Lower lobe of right lung (tissue), 2 donors: ENCODE measurements at regions not wholly inside any gene's neighbourhood (a gene's known extent, or its start where the extent isn't known, plus 50 kb on each side); places are given as distances from the start of the nearest gene placed in this dataset.
"Not testable (repeated sequence)": the region's sequence is repeated elsewhere in the genome, so short reads cannot be mapped to it uniquely, and the experiment has no call there.

Source experiments
- ATAC-seq, 2 donors: fragments of 200-7000 bp; cut with Tn5 transposase; one replicate each; pipeline ENCODE4 v1.9.1; 2020 to 2022; ENCODE audit warnings: mild to moderate bottlenecking in 2 of 2, moderate library complexity in 2 of 2
- DNase-seq: peaks from one replicate; pipeline ENCODE4 v3.0.0-alpha.2; 2020
- H3K27ac ChIP-seq: fragments of 200-600 bp; one replicate; pipeline ENCODE4 v1.8.0; 2022
- H3K27me3 ChIP-seq: fragments of 200-600 bp; one replicate; pipeline ENCODE4 v1.8.0; 2022; ENCODE audit warnings: low read depth
- H3K36me3 ChIP-seq: fragments of 200-600 bp; one replicate; pipeline ENCODE4 v1.8.0; 2022; ENCODE audit warnings: mild to moderate bottlenecking
- H3K4me1 ChIP-seq: fragments of 200-600 bp; one replicate; pipeline ENCODE4 v1.8.0; 2022
- H3K4me3 ChIP-seq: fragments of 200-600 bp; one replicate; pipeline ENCODE4 v1.8.0; 2022; ENCODE audit warnings: mild to moderate bottlenecking
- H3K9me3 ChIP-seq: fragments of 200-600 bp; one replicate; pipeline ENCODE4 v1.8.0; 2022
- intact Hi-C: fragments of 100-400 bp; cut with DNase I; formaldehyde crosslinking; loops from one replicate; pipeline ENCODE4 v1.11.0; 2022
- TF ChIP-seq, protein P1 (sequence below): fragments of 200-600 bp; IDR thresholded peaks from one replicate; pipeline ENCODE4 v1.8.0; 2022; ENCODE audit warnings: antibody characterized with exemption, mild to moderate bottlenecking
- donor health status: DM: no; HTN: yes; CAD: no; lungs with severe emphysema.

DNA sequence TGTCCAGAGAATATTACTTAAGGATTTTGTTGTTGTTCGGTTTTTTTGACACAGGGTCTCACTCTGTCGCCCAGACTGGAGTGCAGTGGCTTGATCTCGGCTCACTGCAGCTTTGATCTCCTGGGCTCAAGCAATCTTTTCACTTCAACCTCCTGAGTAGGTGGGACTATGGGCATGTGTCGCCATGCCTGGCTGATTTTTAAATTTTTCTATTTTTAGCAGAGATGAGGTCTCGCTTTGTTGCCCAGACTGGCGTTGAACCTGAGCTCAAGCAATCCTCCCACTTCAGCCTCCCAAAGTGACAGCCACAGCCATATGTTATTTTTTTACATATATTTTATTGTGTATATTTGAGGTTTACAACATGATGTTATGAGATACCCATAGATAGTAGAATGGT, 86.8 kb upstream of the UMPS start:
- intact Hi-C loops: no loop called here
- no peak for ATAC-seq

DNA sequence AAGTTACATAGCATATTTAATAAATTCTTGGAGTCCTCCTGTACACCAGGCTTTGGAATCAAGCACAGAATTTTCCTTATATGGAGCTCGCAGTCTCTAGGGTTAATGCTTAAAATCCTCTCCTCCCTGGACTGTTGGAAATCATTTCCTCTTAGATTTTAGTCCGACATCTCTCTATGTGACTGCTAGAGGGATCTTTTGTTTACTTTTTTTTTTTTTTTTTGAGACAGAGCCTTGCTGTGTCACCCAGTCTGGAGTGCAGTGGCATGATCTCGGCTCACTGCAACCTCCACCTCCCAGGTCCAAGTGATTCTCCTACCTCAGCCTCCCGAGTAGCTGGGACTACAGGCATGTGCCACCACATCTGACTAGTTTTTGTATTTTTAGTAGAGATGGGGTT, 84.1 kb upstream of the UMPS start:
- H3K4me1 ChIP-seq, H3K27ac ChIP-seq, H3K9me3 ChIP-seq, H3K27me3 ChIP-seq, H3K36me3 ChIP-seq, DNase-seq, ATAC-seq, intact Hi-C loops, H3K4me3 ChIP-seq: not testable (repeated sequence)

More for the DNA sequence above, 86.8 kb upstream of the UMPS start:
- no peak for DNase-seq
- no peak overlapping the region for H3K4me3 ChIP-seq
- H3K27ac ChIP-seq: no peak overlapping the region
- H3K27me3 ChIP-seq: no peaks in the 10 kb centered on the region
- no peaks in the 10 kb centered on the region for H3K9me3 ChIP-seq
- no peaks in the 10 kb centered on the region for H3K4me1 ChIP-seq
- H3K36me3 ChIP-seq: no peaks in the 10 kb centered on the region
- TF ChIP-seq, protein P1, sequence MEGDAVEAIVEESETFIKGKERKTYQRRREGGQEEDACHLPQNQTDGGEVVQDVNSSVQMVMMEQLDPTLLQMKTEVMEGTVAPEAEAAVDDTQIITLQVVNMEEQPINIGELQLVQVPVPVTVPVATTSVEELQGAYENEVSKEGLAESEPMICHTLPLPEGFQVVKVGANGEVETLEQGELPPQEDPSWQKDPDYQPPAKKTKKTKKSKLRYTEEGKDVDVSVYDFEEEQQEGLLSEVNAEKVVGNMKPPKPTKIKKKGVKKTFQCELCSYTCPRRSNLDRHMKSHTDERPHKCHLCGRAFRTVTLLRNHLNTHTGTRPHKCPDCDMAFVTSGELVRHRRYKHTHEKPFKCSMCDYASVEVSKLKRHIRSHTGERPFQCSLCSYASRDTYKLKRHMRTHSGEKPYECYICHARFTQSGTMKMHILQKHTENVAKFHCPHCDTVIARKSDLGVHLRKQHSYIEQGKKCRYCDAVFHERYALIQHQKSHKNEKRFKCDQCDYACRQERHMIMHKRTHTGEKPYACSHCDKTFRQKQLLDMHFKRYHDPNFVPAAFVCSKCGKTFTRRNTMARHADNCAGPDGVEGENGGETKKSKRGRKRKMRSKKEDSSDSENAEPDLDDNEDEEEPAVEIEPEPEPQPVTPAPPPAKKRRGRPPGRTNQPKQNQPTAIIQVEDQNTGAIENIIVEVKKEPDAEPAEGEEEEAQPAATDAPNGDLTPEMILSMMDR: no peak

DNA sequence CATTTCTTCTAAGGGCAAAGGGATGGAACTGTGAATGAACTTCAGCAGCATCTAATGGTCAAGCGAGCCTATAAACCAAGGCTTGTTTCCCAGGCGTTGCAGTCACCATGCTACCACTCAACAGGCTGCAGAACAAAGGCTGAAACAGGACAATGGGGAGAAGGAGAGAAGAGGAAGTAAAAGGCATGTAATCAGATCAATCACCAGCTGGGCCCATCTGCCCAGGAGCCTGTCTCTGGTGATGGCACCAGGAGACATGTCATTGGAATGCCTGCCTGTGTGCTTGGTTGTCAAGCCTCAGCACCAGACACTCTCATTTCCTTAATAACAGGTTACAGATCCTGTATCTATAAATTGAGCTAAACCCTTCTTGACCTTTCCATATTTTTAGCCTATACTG, 81.7 kb upstream of the UMPS start:
- DNase-seq: no peak
- TF ChIP-seq, protein P1: no peak
- Histone ChIP-seq H3K4me3 (no peak overlapping the region), H3K27ac (no peak overlapping the region), H3K4me1 (no peaks in the 10 kb centered on the region), H3K9me3 (no peaks in the 10 kb centered on the region), H3K27me3 (no peaks in the 10 kb centered on the region), H3K36me3 (peaks cover 5% of the 10 kb centered on the region)
- intact Hi-C loops: no loop called here
- no peak for ATAC-seq

DNA sequence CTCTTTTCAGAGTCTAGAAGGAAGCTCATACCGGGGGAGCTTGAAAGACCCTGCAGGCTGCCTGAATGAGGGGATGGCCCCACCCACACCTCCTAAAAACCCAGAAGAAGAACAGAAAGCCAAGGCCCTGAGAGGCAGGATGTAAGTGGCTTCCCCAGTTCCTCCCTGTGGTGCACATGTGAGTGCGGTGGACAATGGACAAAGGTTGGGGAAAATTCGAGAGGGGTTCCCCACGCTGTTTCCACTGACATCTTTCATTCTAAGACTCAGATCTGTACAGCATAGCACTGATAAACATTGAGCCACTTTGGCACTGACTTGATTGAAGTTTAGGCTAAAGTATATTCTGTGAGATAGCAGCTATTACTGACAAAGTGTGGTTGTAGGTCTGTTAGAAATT, 79.5 kb upstream of the UMPS start:
- DNase-seq: no peak
- H3K27ac ChIP-seq: no peak overlapping the region
- H3K4me1 ChIP-seq: no peaks in the 10 kb centered on the region
- peaks cover 5% of the 10 kb centered on the region for H3K36me3 ChIP-seq
- no peak for ATAC-seq
- intact Hi-C loops: no loop called here
- H3K9me3 ChIP-seq: no peaks in the 10 kb centered on the region
- TF ChIP-seq, protein P1: no peak
- H3K4me3 ChIP-seq: no peak overlapping the region
- no peaks in the 10 kb centered on the region for H3K27me3 ChIP-seq

DNA sequence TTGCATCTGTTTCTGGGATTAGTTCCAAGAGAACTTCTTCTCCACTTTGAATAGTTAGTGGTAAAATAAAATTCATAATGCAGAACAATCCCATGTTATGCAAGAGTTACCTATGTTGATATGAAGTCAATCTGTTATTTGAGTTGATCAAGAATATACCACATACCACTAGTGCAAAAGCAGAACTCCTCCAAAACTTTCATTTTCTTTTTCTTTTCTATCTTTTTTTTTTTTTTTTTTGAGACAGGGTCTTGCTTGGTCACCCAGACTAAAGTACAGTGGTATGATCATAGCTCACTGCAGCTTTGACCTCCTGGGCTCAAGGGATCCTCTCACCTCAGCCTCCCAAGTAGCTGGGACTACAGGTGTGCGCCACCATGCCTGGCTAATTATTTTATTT, 78.8 kb upstream of the UMPS start:
- H3K4me3 ChIP-seq, DNase-seq, H3K27me3 ChIP-seq, intact Hi-C loops, H3K27ac ChIP-seq, H3K4me1 ChIP-seq, H3K36me3 ChIP-seq, ATAC-seq, H3K9me3 ChIP-seq: not testable (repeated sequence)

DNA sequence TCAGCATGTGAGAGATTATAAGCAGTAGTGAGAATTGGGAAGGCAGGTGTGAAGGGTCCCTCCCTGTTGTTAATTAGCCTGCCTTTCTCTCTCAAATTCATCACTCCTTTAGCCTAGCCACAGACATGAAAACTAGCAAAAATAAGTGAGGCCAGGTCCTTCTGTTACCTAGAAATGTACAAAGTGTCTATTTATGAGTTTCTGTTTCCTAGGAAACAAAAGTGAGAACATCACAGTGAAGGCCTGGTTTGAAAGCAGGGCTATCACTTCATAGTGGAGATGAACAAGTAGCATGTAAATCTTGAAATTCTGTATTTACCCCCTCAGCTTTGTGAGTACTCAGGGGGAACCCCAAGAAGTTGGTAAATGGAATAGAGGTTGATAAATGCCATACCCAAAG, 78.2 kb upstream of the UMPS start:
- DNase-seq: no peak
- no peaks in the 10 kb centered on the region for H3K9me3 ChIP-seq
- intact Hi-C loops: no loop called here
- no peak overlapping the region for H3K27ac ChIP-seq
- no peaks in the 10 kb centered on the region for H3K4me1 ChIP-seq
- peaks cover 5% of the 10 kb centered on the region for H3K36me3 ChIP-seq
- TF ChIP-seq, protein P1: no peak
- no peak for ATAC-seq
- no peak overlapping the region for H3K4me3 ChIP-seq
- H3K27me3 ChIP-seq: no peaks in the 10 kb centered on the region
